Esophagus muscularis mucosa (tissue), 4 donors: ENCODE measurements at regions not wholly inside any gene's neighbourhood (a gene's known extent, or its start where the extent isn't known, plus 50 kb on each side); places are given as distances from the start of the nearest gene placed in this dataset.

Experiments
- DNase-seq: peaks from one replicate; pipeline ENCODE4 v3.0.0-alpha.2; 2017; ENCODE audit errors: extremely low spot score
- H3K27ac ChIP-seq, 4 donors: fragments of 200-600 bp; sonication (generic); replicated peaks in 1 of 4; 1 replicate in 3 of 4; 2 replicates in 1 of 4; pipeline ENCODE4 v1.5.1; 2016 to 2019; ENCODE audit warnings: mild to moderate bottlenecking in 1 of 4
- H3K27me3 ChIP-seq, 4 donors: fragments of 200-600 bp; sonication (generic); one replicate each; pipeline versions ENCODE4 v1.5.1 to v1.6.0; 2016 to 2019
- H3K36me3 ChIP-seq, 4 donors: fragments of 200-600 bp; sonication (generic); one replicate each; pipeline ENCODE4 v1.5.1; 2016 to 2019
- H3K4me1 ChIP-seq, 4 donors: fragments of 200-600 bp; sonication (generic); one replicate each; pipeline ENCODE4 v1.5.1; 2016 to 2019
- H3K4me3 ChIP-seq, 4 donors: fragments of 200-600 bp; sonication (generic); 1 replicate in 2 of 4; 2 replicates in 2 of 4; pipeline ENCODE4 v1.5.1; 2016 to 2019; ENCODE audit warnings: mild to moderate bottlenecking in 4 of 4, moderate library complexity in 1 of 4
- H3K9me3 ChIP-seq, 4 donors: fragments of 200-600 bp; sonication (generic); 1 replicate in 3 of 4; 2 replicates in 1 of 4; pipeline ENCODE4 v1.5.1; 2016 to 2019
- EP300 ChIP-seq: sonication (generic); formaldehyde crosslinking; IDR thresholded peaks from one replicate; pipeline ENCODE4 v1.6.1; 2017; ENCODE audit warnings: antibody characterized with exemption
- POLR2A ChIP-seq: fragments of 450-650 bp; IDR thresholded peaks from one replicate; pipeline ENCODE4 v1.6.1; 2017; ENCODE audit warnings: antibody characterized with exemption, moderate library complexity, mild to moderate bottlenecking, low read depth
- POLR2AphosphoS5 ChIP-seq, 2 donors: sonication (generic); formaldehyde crosslinking; IDR thresholded peaks; one replicate each; pipeline ENCODE4 v1.6.1; 2017; ENCODE audit warnings: antibody characterized with exemption in 2 of 2
- WGBS: methylation state at CpG from one replicate; pipeline ENCODE4 v1.1.5; 2018; 5-methylcytosine and 5-hydroxymethylcytosine counted together
- intact Hi-C: fragments of 100-400 bp; cut with DNase I; formaldehyde crosslinking; loops from one replicate; pipeline ENCODE4 v1.15.1; 2023
- TF ChIP-seq, protein P1 (sequence below), 3 experiments: fragments of 200-600 bp in 2 of 3; fragments of 450-650 bp in 1 of 3; sonication (generic) in 2 of 3; IDR thresholded peaks; one replicate each; pipeline ENCODE4 v1.5.1; 2017 to 2019; ENCODE audit warnings: antibody characterized with exemption in 3 of 3, mild to moderate bottlenecking in 2 of 3, moderate library complexity in 1 of 3

DNA sequence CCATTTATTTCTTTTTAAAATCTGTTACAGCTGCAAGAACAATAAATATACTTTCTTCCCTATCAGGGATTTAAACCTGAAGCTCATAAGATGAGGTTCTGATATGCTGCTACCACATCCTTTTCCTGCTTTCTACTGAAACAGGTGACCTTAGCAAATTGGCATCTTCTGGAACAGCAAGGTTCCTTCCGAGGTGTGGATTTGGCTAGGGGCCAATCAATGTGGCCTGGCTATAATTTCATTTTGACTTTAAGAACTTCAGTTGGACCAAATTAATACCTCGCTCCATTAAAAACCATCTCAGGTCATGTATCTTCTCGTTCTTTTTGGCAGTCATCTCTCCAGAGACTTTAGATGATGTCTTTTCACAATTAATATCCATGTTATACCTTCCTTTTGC, 53.4 kb upstream of the C3orf80 start:
- H3K4me3 ChIP-seq: no peak overlapping the region
- DNase-seq: peak; percentile 53
- no peaks in the 10 kb centered on the region for H3K4me1 ChIP-seq
- TF ChIP-seq, protein P1, sequence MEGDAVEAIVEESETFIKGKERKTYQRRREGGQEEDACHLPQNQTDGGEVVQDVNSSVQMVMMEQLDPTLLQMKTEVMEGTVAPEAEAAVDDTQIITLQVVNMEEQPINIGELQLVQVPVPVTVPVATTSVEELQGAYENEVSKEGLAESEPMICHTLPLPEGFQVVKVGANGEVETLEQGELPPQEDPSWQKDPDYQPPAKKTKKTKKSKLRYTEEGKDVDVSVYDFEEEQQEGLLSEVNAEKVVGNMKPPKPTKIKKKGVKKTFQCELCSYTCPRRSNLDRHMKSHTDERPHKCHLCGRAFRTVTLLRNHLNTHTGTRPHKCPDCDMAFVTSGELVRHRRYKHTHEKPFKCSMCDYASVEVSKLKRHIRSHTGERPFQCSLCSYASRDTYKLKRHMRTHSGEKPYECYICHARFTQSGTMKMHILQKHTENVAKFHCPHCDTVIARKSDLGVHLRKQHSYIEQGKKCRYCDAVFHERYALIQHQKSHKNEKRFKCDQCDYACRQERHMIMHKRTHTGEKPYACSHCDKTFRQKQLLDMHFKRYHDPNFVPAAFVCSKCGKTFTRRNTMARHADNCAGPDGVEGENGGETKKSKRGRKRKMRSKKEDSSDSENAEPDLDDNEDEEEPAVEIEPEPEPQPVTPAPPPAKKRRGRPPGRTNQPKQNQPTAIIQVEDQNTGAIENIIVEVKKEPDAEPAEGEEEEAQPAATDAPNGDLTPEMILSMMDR (IDR thresholded peaks at IDR 0.05): no peak
- TF ChIP-seq EP300 (no peak), POLR2A (no peak), POLR2AphosphoS5 (IDR thresholded peaks at IDR 0.05) (no peak)
- no peaks in the 10 kb centered on the region for H3K9me3 ChIP-seq
- no peak overlapping the region for H3K27ac ChIP-seq
- intact Hi-C loops: no loop called here
- H3K36me3 ChIP-seq: no peaks in the 10 kb centered on the region
- 68% methylated on average over 3 of the region's 3 CpGs for WGBS
- no peaks in the 10 kb centered on the region for H3K27me3 ChIP-seq

DNA sequence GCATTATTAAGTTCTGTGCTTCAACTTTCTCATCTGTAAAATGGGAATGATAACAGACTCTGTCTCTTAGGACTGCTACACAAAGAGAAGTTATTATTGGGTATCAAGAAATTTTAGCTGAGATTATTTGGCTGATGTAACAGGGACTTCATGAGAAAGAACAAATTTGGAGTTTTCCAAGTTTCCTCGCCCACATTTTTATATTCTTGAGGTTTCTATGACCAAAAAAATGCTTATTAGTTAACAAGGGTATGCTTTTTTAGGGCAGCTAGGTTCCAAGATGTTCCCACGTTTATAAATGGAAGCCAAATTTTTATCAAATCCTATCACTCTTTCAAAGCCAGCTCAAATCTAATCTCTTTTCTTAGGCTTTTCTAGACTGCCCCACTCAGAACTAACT, 50.6 kb upstream of the C3orf80 start:
- Histone ChIP-seq H3K4me3 (no peak overlapping the region), H3K27ac (no peak overlapping the region), H3K27me3 (no peaks in the 10 kb centered on the region), H3K36me3 (no peaks in the 10 kb centered on the region), H3K9me3 (no peaks in the 10 kb centered on the region), H3K4me1 (no peaks in the 10 kb centered on the region)
- 80% methylated on average over 2 of the region's 2 CpGs for WGBS
- intact Hi-C loops: no loop called here
- no peak for DNase-seq
- no peak for TF ChIP-seq POLR2AphosphoS5 (IDR thresholded peaks at IDR 0.05)
- TF ChIP-seq, protein P1 (IDR thresholded peaks at IDR 0.05): no peak
- no peak for TF ChIP-seq POLR2A
- no peak for TF ChIP-seq EP300
